SHP77 treated with DMSO at 0.1 percent for 48 hours (cell line): ENCODE measurements at regions not wholly inside any gene's neighbourhood (a gene's known extent, or its start where the extent isn't known, plus 50 kb on each side); places are given as distances from the start of the nearest gene placed in this dataset.

Source experiments
- DNase-seq: peaks from one replicate; lab custom pipeline; 2025; lab: John Stamatoyannopoulos, UW

DNA sequence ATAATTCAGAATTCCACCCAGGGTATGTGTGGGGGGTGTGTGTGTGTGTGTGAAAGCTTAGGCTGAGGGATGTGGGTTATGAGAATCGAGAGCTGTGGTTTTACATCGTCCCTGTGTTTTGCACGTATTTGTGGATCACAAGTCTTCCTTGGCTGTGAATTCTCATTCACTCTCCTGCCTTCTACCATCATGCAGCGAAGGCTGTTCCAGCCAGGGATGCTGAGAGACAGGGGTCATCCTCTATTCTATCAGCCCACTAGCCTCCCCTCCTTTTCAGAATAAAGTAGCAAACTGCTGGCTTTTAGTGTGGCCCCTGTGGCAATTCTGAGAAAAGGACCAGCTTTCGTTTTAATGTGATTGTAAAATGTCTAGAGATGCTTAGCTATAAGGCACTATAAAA, 460.6 kb upstream of the NR2F2 start:
- DNase-seq = no peak

GRCh38 chr15:95872366-95872771, 458.1 kb upstream of the NR2F2 start:
- no peak for DNase-seq

DNA sequence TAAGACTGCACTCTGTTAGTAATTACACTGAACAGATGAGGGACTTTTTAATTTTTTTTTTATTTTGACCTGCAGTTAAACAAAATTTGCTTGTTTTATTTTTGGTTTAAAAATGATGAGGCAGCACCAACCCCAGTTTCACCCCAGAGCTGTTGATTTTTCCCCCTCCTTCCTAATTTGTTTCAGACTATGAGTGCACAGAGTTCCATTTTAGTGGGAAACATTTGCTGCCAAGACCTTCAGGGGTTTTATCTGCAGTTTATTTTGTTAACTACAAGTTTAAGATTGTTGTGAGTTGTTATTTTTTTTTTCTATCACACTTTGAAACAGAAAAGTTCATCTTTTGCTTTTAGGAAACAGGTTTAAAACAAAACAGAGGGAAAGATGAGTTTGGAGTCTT, 455.9 kb upstream of the NR2F2 start:
- no peak for DNase-seq

- DNase-seq = no peak
These were observed 455.3 kb upstream of the NR2F2 start for GRCh38 chr15:95875121-95875643.

GRCh38 chr15:95880031-95880570, 450.4 kb upstream of the NR2F2 start:
- DNase-seq = no peak

DNA sequence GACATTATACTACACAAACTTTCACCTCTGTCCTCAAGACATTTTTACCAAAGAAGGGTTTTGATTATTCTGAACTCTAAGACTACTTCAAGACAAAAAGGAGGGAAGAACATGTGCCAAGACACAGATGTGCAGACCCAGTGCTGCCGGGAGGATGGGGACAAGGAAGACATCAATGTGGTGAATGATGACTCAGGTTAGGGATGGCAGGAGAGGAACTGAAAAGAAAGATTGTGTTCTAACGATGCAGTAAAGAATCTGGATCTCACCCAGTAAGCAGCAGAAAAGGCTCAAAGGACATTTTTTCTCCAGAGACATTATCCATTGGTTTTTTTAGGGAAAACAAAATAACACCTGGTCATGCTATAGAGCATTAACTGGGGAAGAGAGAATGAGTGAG, 449.9 kb upstream of the NR2F2 start:
- DNase-seq = no peak

- no peak for DNase-seq
These were observed 447.4 kb upstream of the NR2F2 start for GRCh38 chr15:95883064-95883463.

DNA sequence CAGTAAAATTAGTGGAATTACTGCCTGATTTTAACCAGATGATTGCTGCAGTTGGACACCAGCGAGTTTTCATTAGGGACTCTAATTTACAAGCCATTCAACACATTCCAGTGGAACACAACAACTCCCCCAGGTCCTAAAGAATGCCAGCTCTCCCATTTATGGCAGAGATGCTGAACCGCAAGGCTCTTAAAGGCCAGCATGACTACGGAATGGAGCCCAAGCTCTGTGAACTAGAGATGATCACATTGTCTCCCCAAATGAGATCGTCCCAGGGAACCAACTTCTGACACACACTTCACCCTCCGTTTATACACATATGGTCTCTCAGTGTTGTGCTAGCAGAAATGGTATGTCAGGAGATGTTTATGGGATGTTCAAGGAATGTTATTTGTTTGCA, 446.2 kb upstream of the NR2F2 start:
- no peak for DNase-seq

- DNase-seq = no peak
These were observed 442.7 kb upstream of the NR2F2 start for GRCh38 chr15:95887666-95888390.

- DNase-seq = no peak
These were observed 441.7 kb upstream of the NR2F2 start for GRCh38 chr15:95888762-95889161.

DNA sequence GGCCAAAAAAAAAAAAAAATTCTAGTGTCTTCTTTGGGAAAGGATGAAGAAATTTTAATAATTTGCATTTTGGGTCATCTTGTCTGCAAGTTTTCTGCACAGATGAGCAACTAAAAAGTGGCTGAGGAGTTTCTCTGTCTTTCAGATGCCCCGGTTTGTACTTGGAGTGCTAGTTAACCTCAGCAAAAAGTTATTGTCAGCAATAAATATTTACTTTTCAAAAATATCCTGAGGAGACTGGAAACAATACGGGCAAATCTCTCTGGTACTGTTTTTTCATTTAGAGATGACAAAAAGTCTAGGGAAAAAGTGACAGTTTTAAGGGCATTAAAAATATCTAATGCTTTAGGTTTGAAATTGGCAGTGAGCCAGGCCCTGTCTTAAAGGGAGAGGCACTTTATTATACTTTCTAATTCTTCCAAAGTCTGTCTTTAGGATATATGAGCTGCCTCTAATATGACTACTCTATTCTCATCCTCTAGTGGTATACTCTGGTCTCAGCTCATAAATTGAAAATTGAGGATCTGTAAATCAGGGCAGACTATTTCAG, 436.0 kb upstream of the NR2F2 start:
- DNase-seq = no peak

- no peak for DNase-seq
These were observed 435.0 kb upstream of the NR2F2 start for GRCh38 chr15:95895508-95895907.

DNA sequence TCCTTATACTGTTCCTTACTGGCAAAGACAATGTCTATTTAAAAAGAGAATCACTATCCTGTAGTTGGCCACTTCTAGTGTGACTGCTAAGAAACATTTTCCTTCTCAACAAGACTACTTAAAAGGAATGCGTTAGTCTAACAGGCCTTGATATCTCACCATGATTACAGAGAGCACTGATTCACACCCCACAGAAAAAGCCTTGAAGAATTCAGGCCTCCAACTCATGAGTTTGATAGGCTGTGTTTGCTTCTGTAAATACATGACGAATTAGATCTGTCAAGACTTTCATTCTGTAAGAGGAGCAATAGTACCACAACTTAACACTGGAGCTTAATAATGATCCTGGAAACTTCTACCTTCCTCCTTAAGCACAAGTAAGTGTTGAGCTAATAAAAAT, 432.8 kb upstream of the NR2F2 start:
- no peak for DNase-seq

DNA sequence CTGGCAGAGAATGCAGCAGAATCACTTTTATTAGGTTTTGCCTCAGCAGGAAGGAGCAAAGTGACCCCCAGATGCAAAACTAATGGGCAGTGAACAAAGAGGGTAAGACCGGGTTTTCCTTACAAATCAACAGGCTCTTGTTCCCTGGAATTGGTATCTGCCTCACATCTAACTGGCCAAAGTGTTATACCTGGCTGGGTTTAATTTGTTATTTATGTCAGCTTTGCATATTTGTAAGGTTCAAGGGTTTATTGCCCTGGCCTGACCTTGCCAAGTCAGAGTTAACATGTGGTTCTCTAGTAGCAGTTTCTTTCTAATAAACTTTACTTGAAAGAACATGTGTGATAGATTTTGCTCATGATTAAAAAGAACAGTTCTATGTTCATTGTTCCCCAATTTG, 431.7 kb upstream of the NR2F2 start:
- no peak for DNase-seq

DNA sequence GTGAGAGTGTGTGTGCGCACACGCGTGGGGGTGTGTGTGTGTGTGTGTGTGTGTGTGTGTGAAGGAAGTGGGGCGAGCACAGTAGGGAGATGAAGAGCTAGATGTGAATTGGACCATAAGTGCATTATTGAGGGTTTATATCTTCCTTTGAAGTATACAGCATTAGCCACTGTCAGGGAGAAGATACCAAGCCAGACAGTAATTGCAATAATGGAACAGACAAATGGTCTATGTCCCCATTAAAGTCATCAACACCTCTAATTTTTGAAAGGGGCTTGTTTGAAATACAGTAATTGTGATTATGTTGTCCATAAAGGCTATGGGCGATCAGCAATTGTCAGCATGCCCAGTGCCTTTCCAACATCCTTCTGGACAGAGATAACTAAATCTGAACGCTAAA, 429.2 kb upstream of the NR2F2 start:
- DNase-seq = no peak

DNA sequence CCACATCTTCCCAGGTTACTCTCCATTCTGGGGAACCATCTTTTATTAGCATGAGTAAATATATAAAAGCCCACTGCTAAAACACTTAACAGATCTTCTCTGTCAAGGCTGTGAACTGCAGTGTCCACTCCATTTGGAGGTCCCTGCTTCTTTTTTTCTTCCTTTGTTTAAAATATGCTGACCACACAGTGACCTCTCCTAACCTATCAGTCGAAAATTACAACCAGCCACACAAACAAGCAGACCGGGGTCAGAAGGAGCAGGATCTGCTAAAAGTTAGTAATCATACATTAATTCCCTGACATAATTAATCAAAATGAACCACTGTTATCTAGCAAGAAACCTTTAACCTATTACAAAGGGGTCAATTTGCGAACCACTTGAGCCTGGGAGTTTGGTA, 427.9 kb upstream of the NR2F2 start:
- DNase-seq = no peak

DNA sequence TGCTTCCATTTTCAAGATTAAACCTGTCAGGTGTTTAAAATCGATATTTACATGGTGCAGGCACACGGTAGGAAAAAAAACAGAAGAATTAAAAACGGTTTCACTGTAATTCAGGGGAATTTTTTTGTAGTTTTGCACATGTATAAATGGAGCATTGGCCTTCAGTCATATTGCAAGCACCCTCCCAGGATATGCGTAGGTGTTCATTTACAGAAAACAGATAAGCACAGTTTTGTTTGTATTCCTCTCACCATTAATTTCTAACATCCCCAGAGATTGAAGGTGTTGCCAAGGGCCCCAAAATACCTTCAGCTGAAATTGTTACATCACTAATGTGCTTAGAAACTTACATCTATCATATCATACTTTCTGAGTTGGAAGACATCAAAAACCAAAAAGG, 427.1 kb upstream of the NR2F2 start:
- DNase-seq = no peak

DNA sequence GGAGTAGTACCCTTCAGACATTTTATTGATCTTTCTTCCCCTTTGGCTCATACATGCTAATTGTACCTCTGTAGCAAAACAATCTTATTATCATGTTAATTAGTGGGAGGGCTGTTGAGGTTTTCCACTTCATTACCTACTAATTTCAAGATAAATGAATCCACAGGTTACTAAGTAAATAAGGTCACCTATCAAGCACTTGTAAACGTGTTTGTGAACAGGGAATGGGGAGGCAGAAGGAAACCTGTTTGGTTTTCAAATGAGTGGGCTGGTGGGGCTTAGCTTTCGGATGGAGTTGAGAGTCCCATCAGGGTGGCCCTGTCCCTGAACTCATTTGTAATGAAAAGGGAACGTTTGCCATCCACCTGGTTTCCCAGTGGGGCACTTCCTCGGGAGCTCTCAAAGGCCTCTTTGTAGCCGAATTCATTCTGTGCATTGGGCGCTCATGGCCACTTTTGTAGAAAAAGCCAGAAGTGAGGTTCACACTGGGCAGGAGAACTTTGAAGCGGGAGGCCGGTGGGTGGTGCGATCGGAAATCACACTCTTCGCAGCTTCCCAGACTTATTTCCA, 419.8 kb upstream of the NR2F2 start:
- DNase-seq = no peak

- no peak for DNase-seq
These were observed 418.8 kb upstream of the NR2F2 start for GRCh38 chr15:95911570-95912279.

DNA sequence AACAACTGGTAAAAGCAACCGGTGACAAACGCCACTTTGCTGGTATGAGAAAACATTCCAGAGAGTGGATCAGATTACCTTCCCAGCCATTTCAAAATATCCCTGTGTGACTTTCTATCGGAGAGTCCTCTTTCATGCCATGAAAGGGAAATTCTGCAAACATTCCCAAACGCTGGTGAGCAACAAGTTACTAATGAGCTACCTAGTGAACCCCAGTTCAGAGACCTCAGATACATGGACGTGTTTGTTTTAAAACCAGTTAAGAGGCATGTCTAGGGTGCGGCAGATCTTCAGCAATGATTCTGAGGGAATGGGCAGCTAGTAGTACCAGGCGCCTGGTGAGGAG, 418.2 kb upstream of the NR2F2 start:
- no peak for DNase-seq

- DNase-seq = no peak
These were observed 417.8 kb upstream of the NR2F2 start for GRCh38 chr15:95912728-95913127.

- no peak for DNase-seq
These were observed 413.9 kb upstream of the NR2F2 start for GRCh38 chr15:95916568-95916967.

- no peak for DNase-seq
These were observed 412.0 kb upstream of the NR2F2 start for GRCh38 chr15:95918525-95918924.
